ENCODE measurements at regions not wholly inside any gene's neighbourhood (a gene's known extent, or its start where the extent isn't known, plus 50 kb on each side); places are given as distances from the start of the nearest gene placed in this dataset.

DNA sequence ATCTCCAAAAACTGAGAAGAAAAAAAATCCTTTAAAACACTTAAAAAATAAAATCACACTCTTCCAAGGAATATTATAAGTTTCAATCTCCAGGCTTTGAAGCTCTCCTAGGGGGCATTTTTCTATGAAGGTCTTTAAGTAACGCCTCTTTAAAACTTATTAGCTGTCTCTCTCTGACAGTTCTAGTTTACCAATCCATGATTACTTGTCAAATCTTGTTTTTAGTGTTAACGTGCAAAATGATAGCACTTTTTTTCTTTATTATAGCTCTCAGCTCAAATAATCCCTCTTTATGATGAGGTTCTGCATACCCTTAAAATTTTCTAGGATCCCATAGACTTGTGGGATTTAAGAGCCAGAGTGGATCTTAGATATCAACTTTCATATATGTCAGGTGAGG, 369.0 kb downstream of the DOK5 start:
- Histone ChIP-seq H3K9ac (ENCODE audit: low read depth, low read length) (no peak overlapping the region), H3K27ac (ENCODE audit: low read length) (no peak overlapping the region), H3K27me3 (ENCODE audit: insufficient read depth, low read length) (no peaks in the 10 kb centered on the region), H3K36me3 (ENCODE audit: insufficient read depth, low read depth, low read length) (no peaks in the 10 kb centered on the region), H3K4me1 (ENCODE audit: insufficient read depth, low read length) (peaks cover 4% of the 10 kb centered on the region; the same call in 1 of the 2 replicates), H3K9me3 (ENCODE audit: insufficient read depth, low read depth, low read length) (no peaks in the 10 kb centered on the region), H3K4me3 (ENCODE audit: low read length) (no peak overlapping the region)

- Histone ChIP-seq H3K36me3 (ENCODE audit: insufficient read depth, low read depth, low read length) (no peaks in the 10 kb centered on the region), H3K27me3 (ENCODE audit: insufficient read depth, low read length) (no peaks in the 10 kb centered on the region), H3K4me1 (ENCODE audit: insufficient read depth, low read length) (peaks cover 4% of the 10 kb centered on the region; the same call in 1 of the 2 replicates), H3K9ac (ENCODE audit: low read depth, low read length) (no peak overlapping the region), H3K4me3 (ENCODE audit: low read length) (no peak overlapping the region), H3K9me3 (ENCODE audit: insufficient read depth, low read depth, low read length) (no peaks in the 10 kb centered on the region), H3K27ac (ENCODE audit: low read length) (no peak overlapping the region)
Observed at GRCh38 chr20:54843865-54844264, 368.5 kb downstream of the DOK5 start.

DNA sequence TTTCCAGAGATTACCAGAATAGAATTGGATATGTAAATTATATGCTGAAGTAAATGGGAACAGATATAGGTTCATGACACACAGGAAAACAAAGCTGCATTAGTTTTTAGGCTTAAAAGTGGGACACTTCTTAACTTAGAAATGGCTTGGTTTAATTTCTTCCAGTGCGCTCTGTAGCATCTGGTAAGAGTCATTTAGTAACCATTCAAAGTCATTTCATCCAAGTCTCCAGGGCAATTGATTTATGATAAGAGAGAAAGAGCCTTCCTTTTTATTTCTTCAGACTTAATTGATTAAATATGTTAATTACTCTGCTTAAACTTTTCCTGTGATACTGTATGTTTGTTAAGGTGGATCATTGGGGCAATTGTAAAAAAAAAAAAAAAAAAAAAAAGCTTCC, 368.0 kb downstream of the DOK5 start:
- Histone ChIP-seq H3K4me1 (ENCODE audit: insufficient read depth, low read length) (peaks cover 4% of the 10 kb centered on the region; the same call in 1 of the 2 replicates), H3K9ac (ENCODE audit: low read depth, low read length) (no peak overlapping the region), H3K9me3 (ENCODE audit: insufficient read depth, low read depth, low read length) (no peaks in the 10 kb centered on the region), H3K36me3 (ENCODE audit: insufficient read depth, low read depth, low read length) (no peaks in the 10 kb centered on the region), H3K27me3 (ENCODE audit: insufficient read depth, low read length) (no peaks in the 10 kb centered on the region), H3K4me3 (ENCODE audit: low read length) (no peak overlapping the region), H3K27ac (ENCODE audit: low read length) (no peak overlapping the region)

DNA sequence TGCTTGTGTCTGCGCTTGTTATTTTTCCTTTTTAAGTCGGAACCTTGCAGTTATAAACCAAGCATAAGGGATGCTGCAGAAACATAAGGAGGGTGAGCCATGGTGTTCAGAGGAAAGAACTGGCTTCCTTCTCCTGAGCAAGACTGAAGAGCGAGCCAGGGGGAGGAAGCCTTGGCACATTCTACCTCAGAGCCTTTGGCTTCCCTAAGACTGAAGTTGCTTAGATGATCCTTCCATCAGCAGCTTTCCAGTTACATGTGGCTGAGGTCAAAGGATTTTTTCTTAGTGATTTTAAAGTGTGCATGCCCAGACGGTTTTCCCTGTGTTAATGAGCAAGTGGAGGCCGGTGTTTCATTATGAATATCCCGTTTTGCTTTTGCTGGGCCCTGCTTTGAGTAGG, 363.8 kb downstream of the DOK5 start:
- Histone ChIP-seq H3K36me3 (ENCODE audit: insufficient read depth, low read depth, low read length) (no peaks in the 10 kb centered on the region), H3K27ac (ENCODE audit: low read length) (no peak overlapping the region), H3K4me1 (ENCODE audit: insufficient read depth, low read length) (peaks cover 4% of the 10 kb centered on the region; the same call in 1 of the 2 replicates), H3K9ac (ENCODE audit: low read depth, low read length) (no peak overlapping the region), H3K4me3 (ENCODE audit: low read length) (no peak overlapping the region), H3K9me3 (ENCODE audit: insufficient read depth, low read depth, low read length) (no peaks in the 10 kb centered on the region), H3K27me3 (ENCODE audit: insufficient read depth, low read length) (no peaks in the 10 kb centered on the region)

- Histone ChIP-seq H3K4me3 (ENCODE audit: low read length) (no peak overlapping the region), H3K4me1 (ENCODE audit: insufficient read depth, low read length) (no peaks in the 10 kb centered on the region), H3K36me3 (ENCODE audit: insufficient read depth, low read depth, low read length) (no peaks in the 10 kb centered on the region), H3K9ac (ENCODE audit: low read depth, low read length) (no peak overlapping the region), H3K9me3 (ENCODE audit: insufficient read depth, low read depth, low read length) (no peaks in the 10 kb centered on the region), H3K27me3 (ENCODE audit: insufficient read depth, low read length) (no peaks in the 10 kb centered on the region), H3K27ac (ENCODE audit: low read length) (no peak overlapping the region)
Observed at GRCh38 chr20:54837226-54837625, 361.8 kb downstream of the DOK5 start.

DNA sequence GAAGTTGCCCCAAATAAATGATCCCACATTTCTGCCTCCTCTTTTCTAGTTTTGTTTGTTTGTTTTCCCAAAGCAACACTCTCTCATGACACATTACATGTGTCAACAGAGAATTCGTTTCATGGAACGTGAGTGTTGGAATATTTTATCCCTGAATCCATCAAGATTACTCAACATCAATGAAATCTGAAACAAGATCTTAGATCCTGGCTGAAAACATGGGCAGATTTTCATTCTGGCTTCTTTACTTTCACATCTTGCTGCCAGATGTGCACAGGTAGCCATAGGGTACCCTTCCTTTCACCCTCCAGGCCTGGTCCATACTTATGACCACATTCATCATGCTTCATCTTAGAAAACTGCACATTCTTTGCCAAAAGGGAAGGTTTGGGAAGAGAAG, 347.0 kb downstream of the DOK5 start:
- Histone ChIP-seq H3K4me1 (ENCODE audit: insufficient read depth, low read length) (peaks cover 3% of the 10 kb centered on the region; the same call in 1 of the 2 replicates), H3K27ac (ENCODE audit: low read length) (no peak overlapping the region), H3K9me3 (ENCODE audit: insufficient read depth, low read depth, low read length) (no peaks in the 10 kb centered on the region), H3K9ac (ENCODE audit: low read depth, low read length) (no peak overlapping the region), H3K4me3 (ENCODE audit: low read length) (no peak overlapping the region), H3K36me3 (ENCODE audit: insufficient read depth, low read depth, low read length) (no peaks in the 10 kb centered on the region), H3K27me3 (ENCODE audit: insufficient read depth, low read length) (no peaks in the 10 kb centered on the region)

DNA sequence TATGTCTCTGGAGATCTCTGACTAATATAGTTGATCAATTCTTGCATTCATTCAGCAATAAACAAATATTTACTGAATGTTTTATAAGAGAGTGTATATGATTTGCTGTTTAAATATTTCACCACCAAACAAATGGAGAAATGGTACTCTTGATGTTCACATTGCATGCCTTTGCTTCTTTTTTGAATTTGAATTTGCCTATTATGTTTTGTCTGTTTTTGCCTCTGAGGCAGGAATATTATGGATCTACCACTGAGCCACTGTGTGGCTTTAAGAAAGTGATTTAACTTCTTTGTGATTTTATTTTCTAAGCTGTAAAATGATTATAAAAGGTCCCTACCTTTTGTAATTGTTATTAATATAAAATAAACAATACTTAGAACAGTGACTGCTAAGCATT, 345.0 kb downstream of the DOK5 start:
- Histone ChIP-seq H3K36me3 (ENCODE audit: insufficient read depth, low read depth, low read length) (no peaks in the 10 kb centered on the region), H3K4me3 (ENCODE audit: low read length) (no peak overlapping the region), H3K27me3 (ENCODE audit: insufficient read depth, low read length) (no peaks in the 10 kb centered on the region), H3K4me1 (ENCODE audit: insufficient read depth, low read length) (peaks cover 4% of the 10 kb centered on the region; the same call in 1 of the 2 replicates), H3K9ac (ENCODE audit: low read depth, low read length) (no peak overlapping the region; the same call in 1 of the 2 replicates), H3K27ac (ENCODE audit: low read length) (no peak overlapping the region), H3K9me3 (ENCODE audit: insufficient read depth, low read depth, low read length) (no peaks in the 10 kb centered on the region)

GRCh38 chr20:54806462-54806861, 331.1 kb downstream of the DOK5 start:
- Histone ChIP-seq H3K9me3 (ENCODE audit: insufficient read depth, low read depth, low read length) (no peaks in the 10 kb centered on the region), H3K27me3 (ENCODE audit: insufficient read depth, low read length) (no peaks in the 10 kb centered on the region), H3K9ac (ENCODE audit: low read depth, low read length) (no peak overlapping the region), H3K27ac (ENCODE audit: low read length) (no peak overlapping the region), H3K4me1 (ENCODE audit: insufficient read depth, low read length) (no peaks in the 10 kb centered on the region), H3K4me3 (ENCODE audit: low read length) (no peak overlapping the region), H3K36me3 (ENCODE audit: insufficient read depth, low read depth, low read length) (no peaks in the 10 kb centered on the region)

GRCh38 chr20:54794874-54795273, 319.5 kb downstream of the DOK5 start:
- Histone ChIP-seq H3K9ac (ENCODE audit: low read depth, low read length) (no peak overlapping the region), H3K4me1 (ENCODE audit: insufficient read depth, low read length) (no peaks in the 10 kb centered on the region), H3K27ac (ENCODE audit: low read length) (no peak overlapping the region), H3K27me3 (ENCODE audit: insufficient read depth, low read length) (no peaks in the 10 kb centered on the region), H3K9me3 (ENCODE audit: insufficient read depth, low read depth, low read length) (no peaks in the 10 kb centered on the region), H3K4me3 (ENCODE audit: low read length) (no peak overlapping the region), H3K36me3 (ENCODE audit: insufficient read depth, low read depth, low read length) (no peaks in the 10 kb centered on the region)

DNA sequence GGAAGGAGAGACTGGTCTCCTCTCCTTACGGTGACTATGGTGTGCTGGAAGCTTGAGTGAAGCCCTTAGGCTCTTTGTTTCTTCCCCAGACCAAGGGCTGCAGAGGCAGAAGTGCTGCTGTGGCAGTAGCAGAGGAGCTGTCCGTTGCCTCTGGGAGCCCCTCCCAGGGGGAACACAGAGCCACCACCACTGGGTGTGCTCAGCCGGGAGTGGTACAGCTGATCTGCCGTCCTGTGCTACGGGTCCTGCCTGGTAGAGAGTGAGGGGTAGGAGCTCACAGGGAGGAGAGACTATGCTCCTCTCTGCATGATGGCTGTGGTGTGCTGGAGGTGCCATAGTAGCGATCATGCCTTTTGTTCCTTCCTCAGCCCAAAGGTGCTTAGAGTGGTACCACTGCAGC, 318.7 kb downstream of the DOK5 start:
- Histone ChIP-seq H3K27ac (ENCODE audit: low read length) (no peak overlapping the region), H3K9me3 (ENCODE audit: insufficient read depth, low read depth, low read length) (no peaks in the 10 kb centered on the region), H3K4me3 (ENCODE audit: low read length) (no peak overlapping the region), H3K4me1 (ENCODE audit: insufficient read depth, low read length) (no peaks in the 10 kb centered on the region), H3K9ac (ENCODE audit: low read depth, low read length) (no peak overlapping the region), H3K27me3 (ENCODE audit: insufficient read depth, low read length) (no peaks in the 10 kb centered on the region), H3K36me3 (ENCODE audit: insufficient read depth, low read depth, low read length) (no peaks in the 10 kb centered on the region)

- Histone ChIP-seq H3K9ac (ENCODE audit: low read depth, low read length) (no peak overlapping the region), H3K36me3 (ENCODE audit: insufficient read depth, low read depth, low read length) (no peaks in the 10 kb centered on the region), H3K27ac (ENCODE audit: low read length) (no peak overlapping the region), H3K9me3 (ENCODE audit: insufficient read depth, low read depth, low read length) (no peaks in the 10 kb centered on the region), H3K4me3 (ENCODE audit: low read length) (no peak overlapping the region), H3K4me1 (ENCODE audit: insufficient read depth, low read length) (no peaks in the 10 kb centered on the region), H3K27me3 (ENCODE audit: insufficient read depth, low read length) (no peaks in the 10 kb centered on the region)
Observed at GRCh38 chr20:54793291-54793992, 318.0 kb downstream of the DOK5 start.

GRCh38 chr20:54792688-54793087, 317.3 kb downstream of the DOK5 start:
- no peaks in the 10 kb centered on the region; the same call in 1 of the 2 replicates for H3K9me3 ChIP-seq (ENCODE audit: insufficient read depth, low read depth, low read length)
- H3K9ac ChIP-seq (ENCODE audit: low read depth, low read length) = no peak overlapping the region
- H3K27ac ChIP-seq (ENCODE audit: low read length) = no peak overlapping the region
- H3K4me3 ChIP-seq (ENCODE audit: low read length) = no peak overlapping the region
- H3K27me3 ChIP-seq (ENCODE audit: insufficient read depth, low read length) = no peaks in the 10 kb centered on the region
- no peaks in the 10 kb centered on the region for H3K36me3 ChIP-seq (ENCODE audit: insufficient read depth, low read depth, low read length)
- no peaks in the 10 kb centered on the region for H3K4me1 ChIP-seq (ENCODE audit: insufficient read depth, low read length)

All from iPS-20b (cell line).